CD4-positive, alpha-beta T cell treated with Interleukin-15 for 4 hours (primary cell): ENCODE measurements at regions not wholly inside any gene's neighbourhood (a gene's known extent, or its start where the extent isn't known, plus 50 kb on each side); places are given as distances from the start of the nearest gene placed in this dataset.

ENCODE experiments used
- DNase-seq: peaks from one replicate; pipeline ENCODE4 v3.0.0-alpha.2; 2020; ENCODE audit warnings: low spot score

DNA sequence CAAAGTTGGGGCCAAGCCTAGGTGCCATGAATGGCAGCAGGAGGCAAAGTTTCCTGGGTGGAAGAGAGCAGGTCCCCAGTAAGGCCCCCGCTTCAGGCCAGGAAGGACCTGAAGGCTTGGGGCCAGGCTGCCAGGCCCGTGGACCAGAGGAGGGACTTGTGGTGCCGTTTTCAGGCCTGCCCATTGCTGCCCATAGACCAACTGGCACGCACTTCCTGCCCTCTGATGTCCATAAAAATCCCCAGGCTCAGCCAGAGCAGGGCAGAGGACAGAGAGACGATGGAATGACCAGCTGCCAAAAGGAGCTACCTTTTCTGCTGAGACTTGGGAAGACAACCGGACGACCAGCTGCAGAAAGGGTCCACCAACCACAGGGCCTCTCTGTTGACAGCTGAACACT lies 1205.5 kb downstream of the ARAP2 start:
- DNase-seq = no peak

GRCh38 chr4:35052546-35052945 lies 1191.8 kb downstream of the ARAP2 start:
- no peak for DNase-seq

GRCh38 chr4:35063031-35063570 lies 1181.2 kb downstream of the ARAP2 start:
- DNase-seq = no peak

GRCh38 chr4:35066406-35066805 lies 1177.9 kb downstream of the ARAP2 start:
- DNase-seq = no peak

DNA sequence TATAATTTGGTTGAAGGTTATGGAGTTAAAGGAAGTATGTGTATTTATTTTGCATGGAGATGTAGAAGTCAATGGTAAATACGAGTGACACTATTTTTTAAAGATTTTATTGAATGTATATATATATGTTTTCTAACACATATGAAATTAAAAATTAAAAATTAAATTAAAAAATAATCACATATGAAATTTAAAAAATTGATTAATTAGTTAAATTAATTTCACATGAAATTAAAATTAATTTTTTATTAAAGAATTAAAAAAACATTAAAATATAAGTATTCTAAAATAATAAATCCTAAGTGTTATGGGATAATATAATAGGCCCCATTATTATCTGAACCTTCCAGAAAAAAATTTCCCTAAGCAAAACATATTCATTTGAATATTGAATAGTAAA lies 1163.5 kb downstream of the ARAP2 start:
- DNase-seq = no peak

DNA sequence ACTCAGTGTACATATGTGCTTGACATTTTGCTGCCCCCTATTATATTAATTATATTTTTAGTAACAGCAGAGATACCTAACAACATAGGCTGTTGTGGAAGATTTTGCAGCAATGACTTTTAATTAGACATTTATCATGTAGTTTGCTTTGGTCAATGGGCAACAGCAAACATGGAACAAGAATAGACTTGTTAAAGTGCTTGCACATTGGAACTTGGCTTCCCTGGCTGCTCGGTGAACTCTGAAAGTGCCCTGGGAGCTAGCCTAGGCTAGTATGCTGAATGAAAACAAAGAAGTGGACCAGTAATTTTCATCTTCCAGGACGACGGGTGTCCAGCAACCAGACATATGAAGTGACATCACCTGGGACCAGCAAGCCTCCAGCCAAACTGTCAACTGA lies 1157.1 kb downstream of the ARAP2 start:
- DNase-seq = no peak

DNA sequence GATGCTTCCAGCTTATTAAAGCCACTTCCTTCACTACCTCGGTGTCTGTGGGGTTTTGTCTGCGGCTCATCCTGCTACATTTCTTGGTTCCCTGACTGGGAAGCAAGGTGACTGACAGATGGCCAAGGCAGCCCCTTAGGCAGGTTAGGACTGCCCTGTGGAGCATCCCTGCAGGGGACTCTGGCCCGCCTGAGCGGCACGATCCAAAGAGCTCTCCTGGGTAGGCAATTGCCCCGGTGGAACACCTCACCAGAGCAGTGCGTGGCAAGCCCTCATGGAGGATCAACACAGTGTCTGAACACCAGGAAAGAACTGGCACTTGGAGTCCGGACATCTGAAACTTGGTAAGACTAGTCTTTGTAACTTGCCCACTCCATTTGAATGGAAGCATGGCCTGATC lies 1143.4 kb downstream of the ARAP2 start:
- DNase-seq = no peak

DNA sequence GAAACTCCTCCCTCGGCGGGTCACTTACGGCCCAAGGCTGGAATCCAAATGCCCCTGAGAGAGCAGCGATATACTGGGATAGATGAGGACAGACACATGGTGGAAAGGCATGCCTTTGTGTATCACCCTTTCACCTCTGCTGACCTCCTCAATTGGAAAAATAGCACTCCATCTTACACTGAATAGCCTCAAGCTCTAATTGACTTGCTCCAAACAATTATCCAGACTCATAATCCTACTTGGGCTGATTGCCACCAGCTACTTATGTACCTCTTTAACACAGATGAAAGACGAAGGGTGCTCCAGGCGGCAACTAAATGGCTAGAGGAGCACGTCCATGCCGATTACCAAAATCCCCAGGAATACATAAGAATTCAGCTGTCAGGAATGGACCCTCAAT lies 1142.2 kb downstream of the ARAP2 start:
- DNase-seq = no peak

GRCh38 chr4:35105486-35105885 lies 1138.8 kb downstream of the ARAP2 start:
- DNase-seq = no peak

DNA sequence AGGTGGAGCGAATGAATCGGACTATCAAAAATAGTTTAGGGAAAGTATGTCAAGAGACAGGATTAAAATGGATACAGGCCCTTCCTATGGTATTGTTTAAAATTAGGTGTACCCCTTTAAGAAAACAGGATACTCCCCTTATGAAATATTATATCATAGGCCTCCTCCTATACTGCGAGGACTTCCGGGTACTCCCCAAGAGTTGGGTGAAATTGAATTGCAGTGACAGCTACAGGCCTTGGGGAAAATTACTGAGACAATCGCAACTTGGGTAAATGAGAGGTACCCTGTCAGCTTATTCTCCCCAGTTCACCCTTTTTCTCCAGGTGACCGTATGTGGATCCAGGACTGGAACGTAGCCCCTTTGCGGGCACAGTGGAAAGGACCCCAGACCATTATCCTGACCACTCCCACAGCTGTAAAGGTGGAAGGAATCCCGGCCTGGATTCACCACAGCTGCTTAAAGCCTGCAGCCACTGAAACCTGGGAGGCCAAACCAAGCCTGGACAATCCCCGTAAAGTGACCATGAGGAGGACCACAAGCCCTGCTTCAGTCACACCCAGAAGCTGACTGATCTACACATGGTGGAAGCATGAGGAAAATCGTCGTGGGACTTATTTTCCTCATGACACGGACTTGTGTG lies 1138.1 kb downstream of the ARAP2 start:
- DNase-seq = no peak

DNA sequence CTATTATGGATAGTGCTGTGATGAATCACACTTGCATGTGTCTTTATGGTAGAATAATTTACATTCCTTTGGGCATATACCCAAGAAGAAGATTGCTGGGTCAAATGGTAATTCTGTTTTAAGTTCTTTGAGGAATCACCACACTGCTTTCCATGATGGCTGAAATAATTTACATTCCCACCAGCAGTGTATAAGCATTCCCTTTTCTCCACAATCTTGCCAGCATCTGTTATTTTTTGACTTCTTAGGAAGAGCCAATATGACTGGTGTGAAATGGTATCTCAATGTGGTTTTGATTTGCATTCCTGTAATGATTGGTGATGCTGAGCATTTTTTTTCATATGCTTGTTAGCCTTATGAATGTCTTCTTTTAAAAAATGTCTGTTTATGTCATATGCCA lies 1120.2 kb downstream of the ARAP2 start:
- no peak for DNase-seq

GRCh38 chr4:35125995-35126712 lies 1118.2 kb downstream of the ARAP2 start:
- DNase-seq = no peak

DNA sequence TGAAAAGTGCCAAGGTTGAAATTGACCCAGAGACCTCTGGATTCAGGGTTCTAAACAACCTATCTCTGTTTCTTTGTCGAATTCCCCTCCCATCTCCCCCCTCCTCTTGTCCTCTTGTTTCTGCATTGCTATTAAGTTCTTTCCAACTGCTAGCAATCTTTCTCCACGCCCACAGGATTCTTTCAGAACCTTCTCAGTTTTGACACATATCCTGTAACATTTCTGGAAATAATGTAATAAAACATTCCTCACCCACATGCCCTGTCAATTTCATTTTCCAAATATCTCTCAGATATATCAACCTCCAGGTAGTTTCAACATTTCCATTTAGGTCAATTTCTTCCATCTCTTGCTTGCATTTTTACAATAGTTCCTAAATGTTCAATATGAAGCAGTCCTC lies 1105.9 kb downstream of the ARAP2 start:
- DNase-seq = no peak

DNA sequence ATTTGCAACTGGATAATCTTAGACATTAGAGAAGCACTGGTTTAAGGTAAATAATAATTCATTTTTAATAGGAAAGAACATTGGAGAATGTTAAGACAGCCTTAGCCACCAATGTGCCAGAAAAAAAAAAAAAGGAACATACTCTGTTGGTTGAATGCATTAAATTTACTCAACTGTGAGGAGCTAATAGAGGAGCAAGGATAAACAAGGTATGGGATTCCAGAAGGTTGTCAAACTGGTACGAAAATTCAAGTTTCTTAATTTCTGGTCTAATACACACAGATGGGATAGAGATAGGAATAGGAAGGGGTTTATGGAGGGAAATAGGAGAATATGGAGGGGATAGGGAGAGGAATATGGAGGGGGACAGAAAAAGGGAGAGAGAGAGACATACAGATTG lies 1096.6 kb downstream of the ARAP2 start:
- no peak for DNase-seq

GRCh38 chr4:35151816-35152572 lies 1092.3 kb downstream of the ARAP2 start:
- no peak for DNase-seq

- DNase-seq = no peak
These were observed 1081.1 kb downstream of the ARAP2 start for GRCh38 chr4:35163168-35163567.

DNA sequence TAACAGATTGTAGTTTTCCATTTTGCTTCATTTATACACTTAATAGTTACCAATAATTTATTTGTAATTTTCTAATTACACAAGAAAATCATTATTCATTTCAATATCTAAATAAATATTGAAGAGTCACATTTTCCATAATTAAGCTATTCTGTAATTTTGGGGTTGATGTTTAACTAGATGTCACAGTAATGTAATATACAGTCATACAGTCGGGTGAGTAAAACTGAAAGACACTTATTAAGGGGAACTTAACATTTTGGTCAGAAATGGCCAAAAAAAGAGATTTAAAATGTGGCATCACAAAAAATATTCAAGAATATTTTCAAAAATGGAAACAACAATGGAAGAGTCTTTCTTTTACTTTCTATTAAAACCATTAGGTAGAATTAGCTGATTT lies 1080.3 kb downstream of the ARAP2 start:
- no peak for DNase-seq

DNA sequence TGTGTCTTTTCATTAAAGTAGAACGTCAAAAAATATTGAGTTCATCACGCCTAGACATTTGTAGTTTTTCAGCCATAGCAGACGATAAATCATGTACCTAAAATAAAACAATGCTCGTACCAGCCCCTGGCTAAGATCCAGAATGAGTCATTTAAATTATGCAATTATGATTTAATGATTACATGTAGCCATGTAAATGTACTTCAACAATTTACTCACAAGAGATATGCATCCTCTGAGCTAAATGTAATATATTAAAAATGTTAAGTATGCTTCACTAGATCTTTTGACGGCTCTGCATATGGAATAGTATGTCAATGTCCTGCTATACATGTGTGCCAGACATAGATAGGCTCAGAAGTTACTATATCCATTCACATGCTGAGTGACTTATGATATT lies 1077.8 kb downstream of the ARAP2 start:
- DNase-seq = no peak

DNA sequence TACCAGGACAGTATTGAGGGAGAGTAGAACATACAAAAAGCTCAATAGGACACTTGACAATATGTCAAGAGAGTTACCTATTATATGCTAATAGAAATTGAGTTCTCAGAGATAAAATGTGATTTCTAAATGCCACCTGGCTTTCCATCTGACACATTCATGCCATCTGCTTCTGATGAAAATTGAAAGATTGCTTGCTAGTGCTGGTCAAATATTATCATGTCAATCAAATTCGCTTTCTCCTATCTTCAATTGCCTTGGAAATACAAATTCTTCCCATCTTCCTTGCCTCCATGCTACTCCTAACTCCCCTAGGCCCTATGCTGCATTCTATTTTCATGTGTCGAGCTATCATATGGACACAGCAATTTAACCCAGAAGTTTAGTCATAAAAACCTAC lies 1076.9 kb downstream of the ARAP2 start:
- no peak for DNase-seq

DNA sequence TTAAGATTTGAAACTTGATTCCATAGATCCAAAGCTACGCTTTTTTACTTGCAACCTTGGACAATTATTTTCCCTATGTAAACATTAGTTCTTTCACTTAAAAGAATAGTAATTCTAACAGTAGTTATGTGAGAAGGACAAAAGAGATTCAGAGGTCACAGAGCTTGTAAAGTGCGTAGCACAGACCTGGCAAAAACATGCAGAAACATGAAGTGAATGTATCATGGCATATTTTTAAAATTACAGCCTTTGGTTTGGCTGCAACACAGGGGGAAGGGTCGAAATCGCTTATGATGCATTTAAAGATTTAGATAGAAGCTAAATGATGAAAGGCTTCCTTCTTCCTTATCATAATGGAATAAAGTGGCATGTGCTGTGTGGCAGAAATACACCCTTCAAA lies 1068.8 kb downstream of the ARAP2 start:
- DNase-seq = no peak

GRCh38 chr4:35175894-35176293 lies 1068.4 kb downstream of the ARAP2 start:
- no peak for DNase-seq

DNA sequence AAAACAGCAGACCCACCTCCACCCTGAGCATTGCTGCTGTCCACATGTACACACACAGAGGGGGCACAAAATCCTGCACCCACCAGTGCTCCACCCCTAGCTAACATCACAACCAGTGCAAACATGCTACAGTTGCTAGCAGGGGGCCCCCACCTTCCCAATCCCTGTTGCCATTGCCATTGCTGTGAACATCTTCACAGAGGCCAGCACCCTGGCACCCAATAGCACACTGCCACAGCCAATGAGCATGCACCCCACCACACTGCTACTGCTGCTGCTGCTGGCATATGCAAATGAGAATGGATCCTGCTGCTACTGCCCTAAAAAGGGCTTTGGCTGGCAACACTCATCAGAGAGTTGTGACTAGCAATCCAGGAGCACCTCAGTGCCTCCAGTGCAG lies 1061.9 kb downstream of the ARAP2 start:
- no peak for DNase-seq

GRCh38 chr4:35189988-35190613 lies 1054.2 kb downstream of the ARAP2 start:
- DNase-seq = no peak
